B cell (primary cell): ENCODE measurements at regions not wholly inside any gene's neighbourhood (a gene's known extent, or its start where the extent isn't known, plus 50 kb on each side); places are given as distances from the start of the nearest gene placed in this dataset.

Experiments
- CTCF ChIP-seq: fragments of 200-600 bp; IDR thresholded peaks from one replicate; pipeline ENCODE4 v1.8.0; 2022; ENCODE audit warnings: antibody characterized with exemption, mild to moderate bottlenecking
- EZH2 ChIP-seq: IDR thresholded peaks from 2 replicates; pipeline ENCODE4 v1.6.1; 2012; ENCODE audit warnings: borderline replicate concordance, low read depth, mild to moderate bottlenecking, moderate library complexity, low read length; ENCODE audit not compliant: insufficient read depth, poor library complexity, severe bottlenecking

GRCh38 chr3:68631850-68632545 lies 300.3 kb downstream of the TAFA4 start:
- no peak for TF ChIP-seq CTCF
- TF ChIP-seq EZH2: no peak
